K562 (cell line): ENCODE measurements at regions not wholly inside any gene's neighbourhood (a gene's known extent, or its start where the extent isn't known, plus 50 kb on each side); places are given as distances from the start of the nearest gene placed in this dataset.

Experiments
- CCAR2 ChIP-seq: fragments of 200-400 bp; formaldehyde crosslinking; IDR thresholded peaks from 2 replicates; pipeline ENCODE4 v1.6.1; 2017; ENCODE audit warnings: mild to moderate bottlenecking, low read depth, low read length
- ERF ChIP-seq: fragments of 450-650 bp; formaldehyde crosslinking; IDR thresholded peaks from 2 replicates; pipeline ENCODE4 v1.4.0; 2020; ENCODE audit warnings: mild to moderate bottlenecking, mixed read lengths
- FOXK1 ChIP-seq: sonication (generic); formaldehyde crosslinking; IDR thresholded peaks from 2 replicates; pipeline ENCODE4 v1.8.0; 2022; ENCODE audit warnings: missing genetic modification reagents, mild to moderate bottlenecking, borderline replicate concordance
- MXD1 ChIP-seq: fragments of 250-450 bp; sonication (Bioruptor Pico); IDR thresholded peaks from 2 replicates; pipeline ENCODE4 v1.8.0; 2021; ENCODE audit warnings: borderline replicate concordance, mild to moderate bottlenecking, moderate library complexity; ENCODE audit not compliant: poor library complexity, severe bottlenecking
- POLR2A ChIP-seq: fragments of 450-650 bp; conservative IDR thresholded peaks from 2 replicates; pipeline ENCODE4 v1.6.1; 2016
- SLC30A9 ChIP-seq: fragments of 250-450 bp; sonication (Bioruptor Pico); IDR thresholded peaks from 2 replicates; pipeline ENCODE4 v1.8.0; 2022; ENCODE audit warnings: mild to moderate bottlenecking, moderate library complexity
- TBL1XR1 ChIP-seq, 2 experiments: IDR thresholded peaks; 2 replicates each; pipeline ENCODE4 v1.6.1; 2012; ENCODE audit warnings: improper control_type of control experiment in 2 of 2, low read length in 2 of 2, mild to moderate bottlenecking in 1 of 2
- ZBTB1 ChIP-seq: sonication (generic); formaldehyde crosslinking; IDR thresholded peaks from 2 replicates; pipeline ENCODE4 v1.8.1; 2023; ENCODE audit warnings: missing genetic modification reagents, low read depth, mild to moderate bottlenecking, borderline replicate concordance

GRCh38 chr14:85978582-85979250, 448.8 kb downstream of the FLRT2 start:
- no peak for TF ChIP-seq SLC30A9 (CRISPR knock-in tag)
- no peak for TF ChIP-seq POLR2A
- no peak for TF ChIP-seq TBL1XR1 (IDR thresholded peaks at IDR 0.05; ENCODE audit: low read length in 2 of 2)
- TF ChIP-seq FOXK1 (CRISPR knock-in tag), result no peak
- no peak for TF ChIP-seq MXD1 (CRISPR knock-in tag)
- TF ChIP-seq ERF (CRISPR knock-in tag), result no peak
- no peak for TF ChIP-seq CCAR2
- no peak for TF ChIP-seq ZBTB1 (CRISPR knock-in tag)
